Ishikawa (cell line): ENCODE measurements at regions not wholly inside any gene's neighbourhood (a gene's known extent, or its start where the extent isn't known, plus 50 kb on each side); places are given as distances from the start of the nearest gene placed in this dataset.

ENCODE experiments used
- CEBPB ChIP-seq: IDR thresholded peaks from 2 replicates; pipeline ENCODE4 v1.6.1; 2012
- CREB1 ChIP-seq: IDR thresholded peaks from 2 replicates; pipeline ENCODE4 v1.6.1; 2012; ENCODE audit warnings: low read depth
- EGR1 ChIP-seq: IDR thresholded peaks from 2 replicates; pipeline ENCODE4 v1.6.1; 2012
- EP300 ChIP-seq: IDR thresholded peaks from 2 replicates; pipeline ENCODE4 v1.6.1; 2012; ENCODE audit warnings: borderline replicate concordance
- FOXM1 ChIP-seq: IDR thresholded peaks from 2 replicates; pipeline ENCODE4 v1.6.1; 2012; ENCODE audit warnings: low read depth, borderline replicate concordance
- NFIC ChIP-seq: IDR thresholded peaks from 2 replicates; pipeline ENCODE4 v1.6.1; 2012
- RAD21 ChIP-seq: IDR thresholded peaks from 2 replicates; pipeline ENCODE4 v1.6.1; 2012; ENCODE audit warnings: low read depth
- TAF1 ChIP-seq: IDR thresholded peaks from 2 replicates; pipeline ENCODE4 v1.6.1; 2012; ENCODE audit warnings: low read depth, mild to moderate bottlenecking
- TCF12 ChIP-seq: IDR thresholded peaks from 2 replicates; pipeline ENCODE4 v1.6.1; 2012; ENCODE audit warnings: low read depth
- TEAD4 ChIP-seq: IDR thresholded peaks from 2 replicates; pipeline ENCODE4 v1.6.1; 2012
- YY1 ChIP-seq: IDR thresholded peaks from 2 replicates; pipeline ENCODE4 v1.6.1; 2012; ENCODE audit warnings: low read depth
- ZBTB7A ChIP-seq: IDR thresholded peaks from 2 replicates; pipeline ENCODE4 v1.6.1; 2012; ENCODE audit warnings: low read depth
- TF ChIP-seq, protein P1 (sequence below): IDR thresholded peaks from 2 replicates; pipeline ENCODE4 v1.6.1; 2012; ENCODE audit warnings: low read depth, mild to moderate bottlenecking
- TF ChIP-seq, protein P2 (sequence below): IDR thresholded peaks from 2 replicates; pipeline ENCODE4 v1.6.1; 2012
- TF ChIP-seq, protein P3 (sequence below): IDR thresholded peaks from 2 replicates; pipeline ENCODE4 v1.6.1; 2012

DNA sequence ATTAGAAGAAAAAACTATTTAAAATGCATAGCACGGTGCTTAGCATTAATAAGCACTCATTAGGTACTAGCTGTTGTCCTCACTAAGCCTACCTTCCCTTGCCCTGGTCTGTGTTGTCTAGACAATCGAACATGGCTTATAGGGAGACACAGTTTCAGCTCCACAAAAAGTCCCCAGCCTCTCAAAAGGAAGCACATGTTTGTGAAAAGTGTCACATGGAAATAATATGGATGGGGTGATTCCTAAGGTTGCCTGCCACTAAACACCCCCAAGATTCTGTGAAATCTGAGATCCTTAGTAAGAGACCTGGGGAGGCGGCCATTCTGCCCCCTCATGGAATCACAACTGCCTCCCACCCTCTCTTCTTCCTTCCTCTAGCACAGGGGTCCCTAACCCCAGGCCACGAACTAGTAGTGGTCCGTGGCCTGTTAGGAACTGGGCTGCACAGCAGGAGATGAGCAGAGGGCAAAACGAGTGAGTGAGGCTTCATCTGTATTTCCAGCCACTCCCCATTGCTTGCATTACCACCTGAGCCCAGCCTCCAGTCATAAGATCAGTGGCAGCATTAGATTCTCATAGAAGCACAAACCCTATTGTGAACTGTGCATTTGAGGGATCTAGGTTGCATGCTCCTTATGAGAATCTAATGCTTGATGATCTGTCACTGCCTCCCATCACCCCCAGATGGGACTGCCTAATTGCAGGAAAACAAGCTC lies 59.6 kb upstream of the NDUFV2 start:
- no peak for TF ChIP-seq YY1
- TF ChIP-seq EGR1 = no peak
- TF ChIP-seq TAF1 = no peak
- TF ChIP-seq NFIC = no peak
- TF ChIP-seq CREB1 = no peak
- TF ChIP-seq, protein P1, sequence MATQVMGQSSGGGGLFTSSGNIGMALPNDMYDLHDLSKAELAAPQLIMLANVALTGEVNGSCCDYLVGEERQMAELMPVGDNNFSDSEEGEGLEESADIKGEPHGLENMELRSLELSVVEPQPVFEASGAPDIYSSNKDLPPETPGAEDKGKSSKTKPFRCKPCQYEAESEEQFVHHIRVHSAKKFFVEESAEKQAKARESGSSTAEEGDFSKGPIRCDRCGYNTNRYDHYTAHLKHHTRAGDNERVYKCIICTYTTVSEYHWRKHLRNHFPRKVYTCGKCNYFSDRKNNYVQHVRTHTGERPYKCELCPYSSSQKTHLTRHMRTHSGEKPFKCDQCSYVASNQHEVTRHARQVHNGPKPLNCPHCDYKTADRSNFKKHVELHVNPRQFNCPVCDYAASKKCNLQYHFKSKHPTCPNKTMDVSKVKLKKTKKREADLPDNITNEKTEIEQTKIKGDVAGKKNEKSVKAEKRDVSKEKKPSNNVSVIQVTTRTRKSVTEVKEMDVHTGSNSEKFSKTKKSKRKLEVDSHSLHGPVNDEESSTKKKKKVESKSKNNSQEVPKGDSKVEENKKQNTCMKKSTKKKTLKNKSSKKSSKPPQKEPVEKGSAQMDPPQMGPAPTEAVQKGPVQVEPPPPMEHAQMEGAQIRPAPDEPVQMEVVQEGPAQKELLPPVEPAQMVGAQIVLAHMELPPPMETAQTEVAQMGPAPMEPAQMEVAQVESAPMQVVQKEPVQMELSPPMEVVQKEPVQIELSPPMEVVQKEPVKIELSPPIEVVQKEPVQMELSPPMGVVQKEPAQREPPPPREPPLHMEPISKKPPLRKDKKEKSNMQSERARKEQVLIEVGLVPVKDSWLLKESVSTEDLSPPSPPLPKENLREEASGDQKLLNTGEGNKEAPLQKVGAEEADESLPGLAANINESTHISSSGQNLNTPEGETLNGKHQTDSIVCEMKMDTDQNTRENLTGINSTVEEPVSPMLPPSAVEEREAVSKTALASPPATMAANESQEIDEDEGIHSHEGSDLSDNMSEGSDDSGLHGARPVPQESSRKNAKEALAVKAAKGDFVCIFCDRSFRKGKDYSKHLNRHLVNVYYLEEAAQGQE = no peak
- TF ChIP-seq, protein P2, sequence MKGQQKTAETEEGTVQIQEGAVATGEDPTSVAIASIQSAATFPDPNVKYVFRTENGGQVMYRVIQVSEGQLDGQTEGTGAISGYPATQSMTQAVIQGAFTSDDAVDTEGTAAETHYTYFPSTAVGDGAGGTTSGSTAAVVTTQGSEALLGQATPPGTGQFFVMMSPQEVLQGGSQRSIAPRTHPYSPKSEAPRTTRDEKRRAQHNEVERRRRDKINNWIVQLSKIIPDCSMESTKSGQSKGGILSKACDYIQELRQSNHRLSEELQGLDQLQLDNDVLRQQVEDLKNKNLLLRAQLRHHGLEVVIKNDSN = no peak
- TF ChIP-seq ZBTB7A = no peak
- TF ChIP-seq CEBPB = no peak
- no peak for TF ChIP-seq FOXM1
- TF ChIP-seq EP300 = no peak
- TF ChIP-seq TEAD4 = no peak

DNA sequence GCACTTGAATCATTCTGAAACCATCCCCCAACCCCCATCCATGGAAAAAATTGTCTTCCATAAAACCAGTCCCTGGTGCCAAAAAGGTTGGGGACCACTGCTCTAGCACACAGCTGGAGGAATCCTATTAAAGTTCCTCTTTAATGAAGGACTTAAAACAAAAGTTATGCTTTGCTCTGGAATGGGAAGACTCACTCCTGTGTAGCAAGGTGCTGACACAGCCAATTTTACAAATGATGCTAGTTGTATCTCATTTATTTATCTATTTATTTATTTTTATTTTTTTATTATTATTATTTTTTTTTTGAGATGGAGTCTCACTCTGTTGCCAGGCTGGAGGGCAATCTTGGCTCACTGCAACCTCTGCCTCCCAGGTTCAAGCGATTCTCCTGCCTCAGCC lies 58.9 kb upstream of the NDUFV2 start:
- no peak for TF ChIP-seq TAF1
- TF ChIP-seq CREB1 = no peak
- no peak for TF ChIP-seq FOXM1
- TF ChIP-seq YY1 = no peak
- TF ChIP-seq, protein P2 = no peak
- TF ChIP-seq, protein P1 = no peak
- no peak for TF ChIP-seq NFIC
- no peak for TF ChIP-seq CEBPB
- no peak for TF ChIP-seq ZBTB7A
- no peak for TF ChIP-seq EP300

DNA sequence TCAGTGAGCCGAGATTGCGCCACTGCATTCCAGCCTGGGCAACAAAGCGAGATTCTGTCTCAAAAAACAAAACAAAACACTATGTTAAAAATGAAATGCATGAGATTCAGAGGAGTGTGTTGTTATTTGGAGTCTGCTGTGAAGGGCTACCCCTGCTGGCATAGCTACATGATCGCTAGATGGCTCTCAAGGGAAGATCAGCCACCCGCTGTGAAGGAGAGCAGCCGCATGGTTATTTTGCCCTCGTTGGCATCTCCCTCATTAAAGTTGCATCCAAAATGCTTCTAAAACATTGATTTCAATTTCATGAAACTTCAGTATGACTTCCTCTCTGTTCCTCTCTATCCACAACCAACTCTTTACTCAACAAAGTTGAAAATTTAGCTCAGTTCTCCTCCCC lies 54.8 kb upstream of the NDUFV2 start:
- no peak for TF ChIP-seq EP300
- TF ChIP-seq, protein P1 = no peak
- TF ChIP-seq TEAD4 = no peak
- TF ChIP-seq TAF1 = no peak
- TF ChIP-seq CREB1 = no peak
- TF ChIP-seq EGR1 = no peak
- no peak for TF ChIP-seq NFIC
- no peak for TF ChIP-seq ZBTB7A
- TF ChIP-seq TCF12 = no peak
- TF ChIP-seq, protein P2 = no peak

DNA sequence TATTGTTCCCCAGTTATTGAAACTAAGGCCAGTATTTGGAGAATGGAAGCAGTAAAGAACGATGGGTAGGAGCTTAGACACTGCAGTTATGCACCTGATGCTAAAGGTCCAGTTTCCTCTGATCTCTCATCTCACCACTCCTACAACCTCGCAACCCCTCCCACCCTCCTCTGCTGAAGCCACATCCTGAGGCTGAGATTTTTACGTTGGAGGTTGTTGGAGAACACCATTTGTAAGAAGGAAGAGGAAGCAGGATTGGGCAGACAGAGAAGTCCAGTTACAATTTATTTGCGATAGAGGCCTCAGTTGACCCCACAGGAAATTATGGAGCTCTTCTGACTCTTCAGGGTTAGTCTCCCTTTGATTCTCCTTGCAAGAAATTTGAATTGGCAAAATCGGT lies 54.3 kb upstream of the NDUFV2 start:
- TF ChIP-seq TAF1 = no peak
- TF ChIP-seq YY1 = no peak
- TF ChIP-seq NFIC = no peak
- TF ChIP-seq, protein P3, sequence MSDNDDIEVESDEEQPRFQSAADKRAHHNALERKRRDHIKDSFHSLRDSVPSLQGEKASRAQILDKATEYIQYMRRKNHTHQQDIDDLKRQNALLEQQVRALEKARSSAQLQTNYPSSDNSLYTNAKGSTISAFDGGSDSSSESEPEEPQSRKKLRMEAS = no peak
- TF ChIP-seq TEAD4 = no peak
- TF ChIP-seq EP300 = no peak
- no peak for TF ChIP-seq CEBPB
- no peak for TF ChIP-seq CREB1
- TF ChIP-seq ZBTB7A = no peak
- TF ChIP-seq FOXM1 = no peak
- TF ChIP-seq, protein P1 = no peak
- no peak for TF ChIP-seq EGR1
- TF ChIP-seq, protein P2 = no peak
- TF ChIP-seq TCF12 = no peak
- TF ChIP-seq RAD21 = no peak
